AG09309 (cell line): ENCODE measurements at regions not wholly inside any gene's neighbourhood (a gene's known extent, or its start where the extent isn't known, plus 50 kb on each side); places are given as distances from the start of the nearest gene placed in this dataset.

Experiments used
- DNase-seq: peaks from one replicate; pipeline ENCODE4 v3.0.0-alpha.2; 2010; ENCODE audit warnings: low read depth
- H3K4me3 ChIP-seq: 2 replicates; pipeline ENCODE4 v1.5.1; 2011; ENCODE audit warnings: mild to moderate bottlenecking, low read depth, low read length, moderate library complexity; ENCODE audit not compliant: control insufficient read depth
- TF ChIP-seq, protein P1 (sequence below): IDR thresholded peaks from 2 replicates; pipeline ENCODE4 v1.5.1; 2011; ENCODE audit warnings: mild to moderate bottlenecking, low read depth, low read length, inconsistent platforms; ENCODE audit not compliant: insufficient read depth, control insufficient read depth; ENCODE audit errors: missing control alignments

DNA sequence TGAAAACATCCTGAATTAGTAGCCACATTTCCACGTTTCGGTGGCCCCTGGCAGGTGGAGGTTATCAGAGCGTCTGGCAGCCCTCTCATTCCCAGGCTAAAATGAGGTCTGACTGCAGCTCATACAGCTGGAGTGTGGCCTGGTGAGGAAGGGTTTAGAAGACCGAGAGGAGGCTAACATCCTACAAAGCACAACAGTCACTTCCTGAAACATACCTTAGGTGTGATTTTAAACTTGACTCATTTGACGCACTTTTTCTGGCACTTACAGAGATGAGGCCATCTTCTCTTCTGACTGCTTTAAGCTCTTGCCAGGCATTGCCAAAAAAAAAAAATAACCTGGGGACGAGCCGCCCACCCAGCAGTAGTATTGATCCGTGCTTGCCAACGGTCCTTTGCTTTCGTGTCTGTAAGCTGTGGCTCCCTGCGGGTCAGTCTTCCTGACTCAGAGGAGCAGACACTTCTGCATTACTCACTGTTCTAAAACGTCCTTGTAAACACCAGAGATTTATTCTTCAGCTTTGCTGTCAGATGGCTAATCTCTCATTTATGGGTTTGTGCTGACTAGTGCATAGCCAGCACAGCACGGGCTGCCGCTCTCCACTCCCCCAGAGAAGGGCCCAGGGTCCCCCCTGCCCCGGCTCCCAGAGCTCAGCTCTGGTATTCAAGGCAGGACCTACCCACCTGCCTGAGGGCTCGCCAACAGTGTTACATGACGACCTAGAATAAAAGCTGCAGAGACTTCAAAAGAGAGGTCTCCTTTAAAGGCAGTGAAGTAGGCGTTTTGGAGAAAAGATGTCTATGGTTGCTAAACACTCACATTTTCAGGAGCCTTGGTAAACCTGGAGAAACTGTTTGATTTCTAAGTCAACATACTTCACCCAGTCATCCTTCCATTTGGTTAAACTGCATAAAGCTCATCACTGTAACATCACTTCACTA, 78.5 kb upstream of the FRMD1 start:
- peak; percentile 82 for DNase-seq
- peak overlapping the region; percentile 20 for H3K4me3 ChIP-seq
- TF ChIP-seq, protein P1, sequence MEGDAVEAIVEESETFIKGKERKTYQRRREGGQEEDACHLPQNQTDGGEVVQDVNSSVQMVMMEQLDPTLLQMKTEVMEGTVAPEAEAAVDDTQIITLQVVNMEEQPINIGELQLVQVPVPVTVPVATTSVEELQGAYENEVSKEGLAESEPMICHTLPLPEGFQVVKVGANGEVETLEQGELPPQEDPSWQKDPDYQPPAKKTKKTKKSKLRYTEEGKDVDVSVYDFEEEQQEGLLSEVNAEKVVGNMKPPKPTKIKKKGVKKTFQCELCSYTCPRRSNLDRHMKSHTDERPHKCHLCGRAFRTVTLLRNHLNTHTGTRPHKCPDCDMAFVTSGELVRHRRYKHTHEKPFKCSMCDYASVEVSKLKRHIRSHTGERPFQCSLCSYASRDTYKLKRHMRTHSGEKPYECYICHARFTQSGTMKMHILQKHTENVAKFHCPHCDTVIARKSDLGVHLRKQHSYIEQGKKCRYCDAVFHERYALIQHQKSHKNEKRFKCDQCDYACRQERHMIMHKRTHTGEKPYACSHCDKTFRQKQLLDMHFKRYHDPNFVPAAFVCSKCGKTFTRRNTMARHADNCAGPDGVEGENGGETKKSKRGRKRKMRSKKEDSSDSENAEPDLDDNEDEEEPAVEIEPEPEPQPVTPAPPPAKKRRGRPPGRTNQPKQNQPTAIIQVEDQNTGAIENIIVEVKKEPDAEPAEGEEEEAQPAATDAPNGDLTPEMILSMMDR = no peak

DNA sequence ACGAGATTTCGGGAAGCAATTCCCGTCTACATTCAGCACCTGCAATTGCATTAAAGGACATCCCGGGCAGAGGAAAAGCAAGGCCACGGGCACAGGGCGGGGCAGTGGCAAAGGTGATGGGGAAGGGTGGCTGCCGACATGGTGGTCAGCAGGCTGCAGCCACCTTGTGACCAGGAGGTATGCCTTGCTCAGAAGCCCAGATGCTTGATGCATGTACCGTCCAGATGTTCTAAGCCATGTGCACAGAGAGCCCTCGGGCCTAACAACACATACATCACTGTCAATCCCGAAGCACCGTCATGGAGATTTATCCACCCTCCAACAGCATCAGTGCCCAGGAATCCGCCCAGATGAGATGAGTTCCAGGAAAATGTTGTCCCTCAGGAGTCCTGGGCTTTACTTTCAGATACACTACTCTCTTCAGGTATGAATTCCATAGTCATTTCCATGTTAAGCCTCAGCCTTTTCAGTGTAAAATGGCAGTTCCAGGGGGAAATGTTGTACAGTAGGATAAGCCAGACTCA, 77.8 kb upstream of the FRMD1 start:
- DNase-seq = no peak
- TF ChIP-seq, protein P1 = no peak

DNA sequence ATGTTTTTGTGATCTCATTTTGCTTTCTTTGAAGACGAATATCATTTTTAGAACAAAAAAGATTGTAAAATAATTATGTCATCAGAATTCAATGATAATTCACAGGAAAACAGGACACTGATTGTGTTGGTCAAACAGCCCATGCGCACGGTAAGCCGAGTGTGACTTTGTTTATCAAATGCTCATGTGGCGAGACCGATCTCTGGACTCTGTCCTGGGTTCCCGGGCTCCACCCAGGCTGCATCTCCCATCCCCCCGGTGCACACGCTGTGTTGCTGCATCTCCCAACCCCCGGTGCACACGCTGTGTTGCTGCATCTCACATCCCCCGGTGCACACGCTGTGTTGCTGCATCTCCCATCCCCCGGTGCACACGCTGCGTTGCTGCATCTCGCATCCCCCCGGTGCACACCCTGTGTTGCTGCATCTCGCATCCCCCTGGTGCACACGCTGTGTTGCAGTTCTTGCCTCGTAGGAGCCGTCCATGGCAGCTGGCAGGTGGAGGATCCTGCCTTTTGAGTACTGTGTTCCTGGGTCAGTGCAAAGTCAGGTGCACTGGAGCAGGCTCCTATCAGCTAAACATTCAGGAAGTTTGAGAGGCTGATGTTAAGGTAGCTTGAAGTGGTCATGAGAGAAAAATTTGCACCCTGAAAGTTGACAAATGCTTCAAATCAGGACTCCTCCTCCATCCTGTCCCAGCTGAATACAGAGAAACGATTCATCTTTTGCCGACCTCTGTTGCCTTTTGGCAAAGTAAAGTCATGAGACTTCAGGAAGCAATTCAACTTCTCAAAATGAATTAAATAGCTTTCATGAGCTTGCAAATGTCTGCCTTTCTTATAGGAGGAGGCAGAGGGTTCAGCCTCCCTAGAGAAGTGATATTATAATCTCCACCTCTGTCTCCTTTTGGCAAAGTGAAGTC, 77.1 kb upstream of the FRMD1 start:
- TF ChIP-seq, protein P1 = no peak
- H3K4me3 ChIP-seq = no peak overlapping the region
- DNase-seq = no peak

More for the DNA sequence above, 77.8 kb upstream of the FRMD1 start:
- no peak overlapping the region for H3K4me3 ChIP-seq

DNA sequence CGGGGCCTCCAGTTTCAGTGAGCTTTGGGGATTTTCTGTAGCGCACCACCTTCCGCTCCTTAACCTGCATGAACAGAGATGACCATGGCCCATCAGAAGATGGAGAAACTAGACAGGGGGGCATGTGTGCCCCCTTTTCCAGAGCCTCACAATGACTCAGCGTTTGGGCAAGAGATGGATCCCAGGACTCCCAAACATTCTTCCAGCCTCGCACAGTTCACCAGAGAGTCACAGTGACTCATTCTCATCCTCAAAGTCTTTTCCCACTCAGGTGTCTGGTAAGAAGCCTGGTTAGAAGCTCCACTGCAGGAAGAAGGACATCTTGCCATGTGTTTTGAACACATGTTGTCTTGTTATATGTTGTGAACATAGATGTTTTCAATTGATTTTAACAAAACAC, 76.2 kb upstream of the FRMD1 start:
- H3K4me3 ChIP-seq = no peak overlapping the region
- TF ChIP-seq, protein P1 = no peak
- DNase-seq = no peak

DNA sequence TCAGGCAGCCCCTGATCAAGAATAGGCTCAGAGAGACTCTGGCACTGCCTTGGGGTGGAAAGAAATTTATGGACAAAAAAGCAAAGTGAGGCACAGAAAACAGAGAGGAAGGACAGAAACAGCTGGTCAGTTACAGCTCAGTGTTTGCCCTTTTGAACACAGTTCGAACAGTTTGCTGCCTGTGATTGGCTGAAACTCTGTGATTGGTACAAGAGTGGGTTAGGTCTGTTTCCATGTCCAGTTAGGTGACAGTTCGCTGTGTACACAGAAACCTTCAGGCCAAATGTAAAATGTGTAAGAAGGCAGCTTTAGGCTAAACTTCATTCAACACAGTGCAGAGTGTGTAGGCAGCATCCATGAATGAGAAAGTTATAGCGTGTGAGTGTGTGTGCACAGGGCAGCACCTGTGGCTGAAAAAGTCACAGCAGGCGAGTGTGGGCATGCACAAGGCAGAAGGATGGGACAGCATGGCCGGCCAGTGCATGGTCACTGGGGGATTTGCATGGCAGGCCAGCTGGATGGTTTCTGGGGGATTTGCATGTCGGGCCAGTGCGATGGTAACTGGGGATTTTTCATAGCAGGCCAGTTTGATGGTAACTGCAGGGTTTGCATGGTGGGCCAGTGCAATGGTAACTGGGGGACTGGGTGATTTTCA, 75.4 kb upstream of the FRMD1 start:
- no peak overlapping the region for H3K4me3 ChIP-seq
- no peak for DNase-seq
- TF ChIP-seq, protein P1 = no peak

DNA sequence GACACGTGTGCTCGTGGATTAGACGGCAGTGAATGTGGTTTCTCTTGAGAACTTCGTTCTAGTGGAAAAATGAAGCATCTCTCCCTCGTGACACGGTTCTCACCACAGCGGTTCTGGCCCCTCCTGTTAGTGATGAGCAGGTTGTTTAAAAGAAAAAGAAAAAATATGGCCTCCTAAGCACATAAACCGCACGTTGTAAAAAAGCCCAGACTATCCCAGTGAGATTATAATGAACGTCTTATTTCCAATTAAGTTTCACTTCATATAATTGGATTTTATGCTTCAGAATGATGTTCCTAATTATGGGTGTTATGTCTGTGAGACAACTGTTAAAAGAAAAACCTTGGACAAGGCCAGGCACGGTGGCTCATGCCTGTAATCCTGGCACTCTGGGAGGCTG, 74.5 kb upstream of the FRMD1 start:
- DNase-seq = no peak
- H3K4me3 ChIP-seq = no peak overlapping the region
- TF ChIP-seq, protein P1 = no peak
